ENCODE measurements at regions not wholly inside any gene's neighbourhood (a gene's known extent, or its start where the extent isn't known, plus 50 kb on each side); places are given as distances from the start of the nearest gene placed in this dataset.

- TF ChIP-seq CTCF (IDR thresholded peaks at IDR 0.05; ENCODE audit: unreplicated experiment) = no peak
- H3K27ac Mint-ChIP-seq (ENCODE audit: unreplicated experiment) = no peak overlapping the region
- DNase-seq (ENCODE audit: low spot score) = no peak
- no peak overlapping the region for H3K4me3 Mint-ChIP-seq (ENCODE audit: unreplicated experiment)
- H3K27me3 Mint-ChIP-seq (ENCODE audit: unreplicated experiment) = no peaks in the 10 kb centered on the region
- no peaks in the 10 kb centered on the region for H3K4me1 Mint-ChIP-seq (ENCODE audit: unreplicated experiment)
- H3K9me3 Mint-ChIP-seq (ENCODE audit: unreplicated experiment) = no peaks in the 10 kb centered on the region
- H3K36me3 Mint-ChIP-seq (ENCODE audit: low read depth, unreplicated experiment) = no peaks in the 10 kb centered on the region
Observed at GRCh38 chr12:60920841-60921495, 1325.1 kb downstream of the SLC16A7 start.

- Mint-ChIP-seq H3K36me3 (ENCODE audit: low read depth, unreplicated experiment) (no peaks in the 10 kb centered on the region), H3K27ac (ENCODE audit: unreplicated experiment) (no peak overlapping the region), H3K4me1 (ENCODE audit: unreplicated experiment) (no peaks in the 10 kb centered on the region), H3K9me3 (ENCODE audit: unreplicated experiment) (no peaks in the 10 kb centered on the region), H3K4me3 (ENCODE audit: unreplicated experiment) (no peak overlapping the region), H3K27me3 (ENCODE audit: unreplicated experiment) (no peaks in the 10 kb centered on the region)
- no peak for DNase-seq (ENCODE audit: low spot score)
- TF ChIP-seq CTCF (IDR thresholded peaks at IDR 0.05; ENCODE audit: unreplicated experiment) = no peak
Observed at GRCh38 chr12:60921541-60921940, 1325.7 kb downstream of the SLC16A7 start.

- H3K36me3 Mint-ChIP-seq (ENCODE audit: low read depth, unreplicated experiment) = no peaks in the 10 kb centered on the region
- no peak overlapping the region for H3K4me3 Mint-ChIP-seq (ENCODE audit: unreplicated experiment)
- no peak for DNase-seq (ENCODE audit: low spot score)
- no peak overlapping the region for H3K27ac Mint-ChIP-seq (ENCODE audit: unreplicated experiment)
- H3K4me1 Mint-ChIP-seq (ENCODE audit: unreplicated experiment) = no peaks in the 10 kb centered on the region
- no peak for TF ChIP-seq CTCF (IDR thresholded peaks at IDR 0.05; ENCODE audit: unreplicated experiment)
- no peaks in the 10 kb centered on the region for H3K27me3 Mint-ChIP-seq (ENCODE audit: unreplicated experiment)
- no peaks in the 10 kb centered on the region for H3K9me3 Mint-ChIP-seq (ENCODE audit: unreplicated experiment)
Observed at GRCh38 chr12:60926256-60926655, 1330.4 kb downstream of the SLC16A7 start.

- DNase-seq (ENCODE audit: low spot score) = no peak
- Mint-ChIP-seq H3K27me3 (ENCODE audit: unreplicated experiment) (no peaks in the 10 kb centered on the region), H3K27ac (ENCODE audit: unreplicated experiment) (no peak overlapping the region), H3K4me3 (ENCODE audit: unreplicated experiment) (no peak overlapping the region), H3K9me3 (ENCODE audit: unreplicated experiment) (no peaks in the 10 kb centered on the region), H3K36me3 (ENCODE audit: low read depth, unreplicated experiment) (no peaks in the 10 kb centered on the region), H3K4me1 (ENCODE audit: unreplicated experiment) (no peaks in the 10 kb centered on the region)
- TF ChIP-seq CTCF (IDR thresholded peaks at IDR 0.05; ENCODE audit: unreplicated experiment) = no peak
Observed at GRCh38 chr12:60930151-60930550, 1330.1 kb upstream of the USP15 start.

- no peak overlapping the region for H3K4me3 Mint-ChIP-seq (ENCODE audit: unreplicated experiment)
- no peak for TF ChIP-seq CTCF (IDR thresholded peaks at IDR 0.05; ENCODE audit: unreplicated experiment)
- H3K9me3 Mint-ChIP-seq (ENCODE audit: unreplicated experiment) = no peaks in the 10 kb centered on the region
- no peaks in the 10 kb centered on the region for H3K4me1 Mint-ChIP-seq (ENCODE audit: unreplicated experiment)
- H3K27me3 Mint-ChIP-seq (ENCODE audit: unreplicated experiment) = peaks cover 1% of the 10 kb centered on the region
- DNase-seq (ENCODE audit: low spot score) = no peak
- H3K36me3 Mint-ChIP-seq (ENCODE audit: low read depth, unreplicated experiment) = no peaks in the 10 kb centered on the region
- H3K27ac Mint-ChIP-seq (ENCODE audit: unreplicated experiment) = no peak overlapping the region
Observed at GRCh38 chr12:60935981-60936761, 1324.0 kb upstream of the USP15 start.

Measured in endothelial cell (in vitro differentiated cells).